Activated naive CD4-positive, alpha-beta T cell treated with anti-CD3 and anti-CD28 coated beads, Interleukin-2, amount 50 U/mL, for 16 hours (primary cell): ENCODE measurements at regions not wholly inside any gene's neighbourhood (a gene's known extent, or its start where the extent isn't known, plus 50 kb on each side); places are given as distances from the start of the nearest gene placed in this dataset.
"Not testable (repeated sequence)": the region's sequence is repeated elsewhere in the genome, so short reads cannot be mapped to it uniquely, and the experiment has no call there.

Experiments
- DNase-seq: peaks from one replicate; pipeline ENCODE4 v3.0.0-alpha.2; 2020

DNA sequence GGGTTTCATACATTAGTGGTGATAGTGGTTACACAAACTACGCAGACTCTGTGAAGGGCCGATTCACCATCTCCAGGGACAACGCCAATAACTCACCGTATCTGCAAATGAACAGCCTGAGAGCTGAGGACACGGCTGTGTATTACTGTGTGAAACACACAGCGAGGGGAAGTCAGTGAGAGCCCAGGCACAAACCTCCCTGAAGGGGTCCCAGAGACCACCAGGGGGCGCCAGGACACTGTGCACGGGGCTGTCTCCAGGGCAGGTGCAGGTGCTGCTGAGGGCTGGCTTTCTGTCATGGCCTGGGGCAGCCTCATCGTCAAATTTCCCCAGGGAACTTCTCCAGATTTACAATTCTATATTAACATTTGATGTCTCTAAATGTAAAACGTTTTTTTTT lies 184.6 kb upstream of the TP53TG3C start:
- DNase-seq: peak; percentile 23

DNA sequence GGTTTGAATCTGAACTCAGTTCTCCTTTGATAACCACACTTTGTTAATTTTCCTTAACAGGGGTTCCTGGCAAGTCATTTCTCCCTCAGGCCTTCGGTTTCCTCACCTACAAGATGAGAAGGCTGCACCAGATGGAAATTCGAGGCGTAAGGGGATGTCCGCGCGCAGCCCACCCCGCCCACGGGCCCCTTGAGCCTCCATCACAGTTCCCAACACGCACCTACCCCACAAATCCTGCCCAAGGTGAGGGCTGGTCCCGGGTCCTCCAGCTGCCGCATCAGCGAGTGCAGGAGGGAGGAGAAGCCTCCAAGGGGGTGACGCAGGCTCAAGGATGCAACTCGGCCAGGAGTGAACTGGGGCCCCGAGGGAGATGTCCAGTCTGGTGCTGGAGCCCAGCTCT lies 166.9 kb upstream of the TP53TG3C start:
- not testable (repeated sequence) for DNase-seq

GRCh38 chr16:33027941-33028340 lies 166.1 kb upstream of the TP53TG3C start:
- not testable (repeated sequence) for DNase-seq

- not testable (repeated sequence) for DNase-seq
Measured at GRCh38 chr16:33028707-33029390, 165.2 kb upstream of the TP53TG3C start.

- DNase-seq: not testable (repeated sequence)
Measured at GRCh38 chr16:33048849-33049248, 145.2 kb upstream of the TP53TG3C start.

DNA sequence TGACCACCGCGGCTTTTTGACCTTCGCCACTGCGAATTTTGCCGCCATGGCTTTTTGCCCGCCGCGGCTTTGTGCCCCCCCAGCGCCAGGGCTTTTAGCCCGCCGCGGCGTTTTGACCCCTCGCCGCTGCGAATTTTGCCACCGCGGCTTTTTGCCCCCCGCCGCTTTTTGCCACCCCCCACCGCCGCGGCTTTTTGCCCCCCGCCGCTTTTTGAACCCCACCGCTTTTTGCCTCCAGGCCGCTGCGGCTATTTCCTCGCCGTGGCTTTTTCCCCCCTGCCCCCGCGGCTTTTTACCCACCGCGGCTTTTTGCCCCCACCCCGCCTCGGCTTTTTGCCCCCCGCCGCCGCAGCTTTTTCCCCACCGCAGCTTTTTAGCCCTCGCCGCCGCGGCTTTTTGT lies 134.8 kb upstream of the TP53TG3C start:
- DNase-seq: peak; percentile 1

DNA sequence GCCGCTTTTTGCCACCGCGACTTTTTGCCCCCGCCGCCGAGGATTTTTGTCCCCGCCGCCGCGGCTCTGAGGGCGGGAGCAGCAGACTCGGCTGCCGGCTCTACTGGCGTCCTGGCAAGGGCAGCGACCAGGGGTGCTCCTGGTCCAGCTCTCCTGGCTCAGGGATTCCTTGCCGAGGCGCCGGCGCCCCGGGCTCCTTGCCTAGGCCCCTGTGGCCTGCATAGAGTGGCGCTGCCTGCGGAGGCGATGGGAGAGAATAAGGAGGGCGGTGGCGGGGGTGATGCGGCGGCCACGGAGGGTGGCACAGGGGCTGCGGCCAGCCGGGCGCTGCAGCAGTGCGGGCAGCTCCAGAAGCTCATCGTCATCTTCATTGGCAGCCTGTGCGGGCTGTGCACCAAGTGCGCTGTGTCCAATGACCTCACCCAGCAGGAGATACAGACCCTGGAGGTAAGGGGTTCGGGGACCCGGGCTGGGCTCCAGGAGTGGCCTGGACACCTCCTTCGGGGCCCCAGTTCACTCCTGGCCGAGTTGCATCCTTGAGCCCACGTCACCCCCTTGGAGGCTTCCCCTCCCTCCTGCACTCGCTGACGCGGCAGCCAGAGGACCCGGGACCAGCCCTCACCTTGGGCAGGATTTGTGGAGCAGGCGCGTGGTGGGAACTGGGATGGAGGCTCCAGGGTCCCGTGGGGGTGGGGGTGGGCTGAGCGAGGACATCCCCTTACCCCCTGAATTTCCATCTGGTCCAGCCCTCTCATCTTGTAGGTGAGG lies 134.2 kb upstream of the TP53TG3C start:
- peak; percentile 2 for DNase-seq

GRCh38 chr16:33062763-33063162 lies 131.3 kb upstream of the TP53TG3C start:
- not testable (repeated sequence) for DNase-seq

DNA sequence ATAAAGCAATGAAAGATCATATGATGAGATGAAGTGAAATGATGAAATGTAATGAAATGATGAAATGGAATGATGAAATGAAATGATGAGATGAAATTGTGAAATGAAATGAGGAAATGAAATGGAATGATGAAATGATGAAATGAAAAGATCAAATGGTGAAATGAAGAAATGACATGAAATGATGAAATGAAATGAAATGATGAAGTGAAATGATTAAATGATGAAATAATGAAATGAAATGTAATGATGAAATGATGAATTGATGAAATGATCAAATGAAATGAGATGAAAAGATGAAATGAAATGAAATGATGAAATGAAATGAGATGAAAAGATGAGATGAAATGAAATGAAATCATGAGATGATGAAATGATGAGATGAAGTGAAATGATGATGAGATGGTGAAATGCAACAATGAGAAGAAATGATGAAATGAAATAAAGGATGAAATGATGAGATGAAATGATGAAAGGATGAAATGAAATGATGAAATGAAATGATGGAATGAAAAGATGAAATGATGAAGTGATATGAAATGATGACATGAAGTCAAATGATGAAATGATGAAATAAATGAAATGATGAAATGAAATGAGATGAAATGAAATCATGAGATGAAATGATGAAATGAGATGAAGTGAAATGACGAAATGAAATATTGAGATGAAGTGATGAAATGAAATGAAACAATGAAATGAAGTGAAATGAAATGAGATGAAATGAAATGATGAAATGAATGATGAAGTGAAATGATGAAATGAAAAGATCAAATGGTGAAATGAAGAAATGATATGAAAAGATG lies 130.5 kb upstream of the TP53TG3C start:
- not testable (repeated sequence) for DNase-seq

DNA sequence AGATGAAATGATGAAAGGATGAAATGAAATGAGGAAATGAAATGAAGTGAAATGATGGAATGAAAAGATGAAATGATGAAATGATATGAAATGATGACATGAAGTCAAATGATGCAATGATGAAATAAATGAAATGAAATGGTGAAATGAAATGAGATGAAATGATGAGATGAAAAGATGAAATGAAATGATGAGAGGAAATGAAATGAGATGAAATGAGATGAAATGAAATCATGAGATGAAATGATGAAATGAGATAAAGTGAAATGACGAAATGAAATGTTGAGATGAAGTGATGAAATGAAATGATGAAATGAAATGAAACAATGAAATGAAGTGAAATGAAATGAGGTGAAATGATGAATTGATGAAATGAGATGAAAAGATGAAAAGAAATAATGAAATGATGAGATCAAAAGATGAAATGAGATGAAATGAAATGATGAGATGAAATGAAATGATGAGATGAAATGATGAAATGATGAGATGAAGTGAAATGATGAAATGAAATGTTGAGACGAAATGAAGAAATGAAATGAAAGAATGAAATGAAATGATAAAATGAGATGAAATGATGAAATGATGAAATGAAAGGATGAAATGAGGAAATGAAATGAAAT lies 129.5 kb upstream of the TP53TG3C start:
- not testable (repeated sequence) for DNase-seq
